Stomach (tissue), 8 donors: ENCODE measurements at regions not wholly inside any gene's neighbourhood (a gene's known extent, or its start where the extent isn't known, plus 50 kb on each side); places are given as distances from the start of the nearest gene placed in this dataset.
"Not testable (repeated sequence)": the region's sequence is repeated elsewhere in the genome, so short reads cannot be mapped to it uniquely, and the experiment has no call there.

ENCODE experiments used
- DNase-seq, 2 donors: peaks; one replicate each; pipeline versions ENCODE4 v3.0.0 to v3.0.0-alpha.2; 2013 to 2019
- H3K27ac ChIP-seq, 5 donors: fragments of 200-600 bp in 4 of 5; sonication (generic) in 4 of 5; one replicate each; pipeline ENCODE4 v1.5.1; 2013 to 2019; ENCODE audit warnings: mild to moderate bottlenecking in 1 of 5, moderate library complexity in 1 of 5
- H3K27me3 ChIP-seq, 3 donors: fragments of 200-600 bp; sonication (generic); one replicate each; pipeline ENCODE4 v1.5.1; 2017 to 2019; ENCODE audit warnings: mixed run types in 1 of 3
- H3K36me3 ChIP-seq, 4 donors: fragments of 200-600 bp; sonication (generic); 1 replicate in 3 of 4; 2 replicates in 1 of 4; pipeline ENCODE4 v1.5.1; 2016 to 2019
- H3K4me1 ChIP-seq, 4 donors: fragments of 200-600 bp; sonication (generic); one replicate each; pipeline ENCODE4 v1.5.1; 2016 to 2019
- H3K4me3 ChIP-seq, 4 donors: fragments of 200-600 bp; sonication (generic) in 3 of 4; one replicate each; pipeline ENCODE4 v1.5.1; 2016 to 2019; ENCODE audit warnings: mild to moderate bottlenecking in 1 of 4
- H3K9me3 ChIP-seq, 4 donors: fragments of 200-600 bp; sonication (generic); one replicate each; pipeline ENCODE4 v1.5.1; 2016 to 2019
- EP300 ChIP-seq: sonication (generic); formaldehyde crosslinking; IDR thresholded peaks from one replicate; pipeline ENCODE4 v1.6.1; 2017; ENCODE audit warnings: antibody characterized with exemption
- POLR2A ChIP-seq, 4 donors: fragments of 450-650 bp; IDR thresholded peaks; one replicate each; pipeline ENCODE4 v1.6.1; 2016; ENCODE audit warnings: antibody characterized with exemption in 4 of 4, control low read depth in 2 of 4, mild to moderate bottlenecking in 1 of 4, moderate library complexity in 1 of 4
- POLR2AphosphoS5 ChIP-seq, 3 donors: sonication (generic); formaldehyde crosslinking; IDR thresholded peaks; one replicate each; pipeline ENCODE4 v1.6.1; 2016; ENCODE audit warnings: antibody characterized with exemption in 3 of 3
- WGBS, 5 donors: extraction: QIAGEN DNeasy Blood & Tissue Kit in 3 of 5; methylation state at CpG; one replicate each; pipeline versions ENCODE4 v1.1.5 to v1.1.7; 2013 to 2018; 5-methylcytosine and 5-hydroxymethylcytosine counted together
- intact Hi-C: fragments of 100-400 bp; cut with DNase I; formaldehyde crosslinking; loops from one replicate; pipeline ENCODE4 v1.15.1; 2023; ENCODE audit warnings: low total_unique reads
- TF ChIP-seq, protein P1 (sequence below), 7 experiments: fragments of 450-650 bp in 4 of 7; fragments of 200-600 bp in 3 of 7; sonication (generic) in 3 of 7; IDR thresholded peaks; one replicate each; pipeline ENCODE4 v1.5.1; 2016 to 2019; ENCODE audit warnings: antibody characterized with exemption in 7 of 7, control low read depth in 2 of 7, mild to moderate bottlenecking in 1 of 7
- donor health status: healthy with polysubstance abuse.
- donor health status: Bipolar disorder and iron deficiency.
- donor health status: healthy.

GRCh38 chr2:123453772-123454171 lies 571.3 kb upstream of the CNTNAP5 start:
- Histone ChIP-seq H3K27ac (no peak overlapping the region), H3K4me1 (no peaks in the 10 kb centered on the region), H3K27me3 (no peaks in the 10 kb centered on the region), H3K36me3 (no peaks in the 10 kb centered on the region), H3K9me3 (no peaks in the 10 kb centered on the region), H3K4me3 (no peak overlapping the region)
- DNase-seq: no peak
- intact Hi-C loops: no loop called here
- TF ChIP-seq POLR2A (IDR thresholded peaks at IDR 0.05) (no peak), POLR2AphosphoS5 (IDR thresholded peaks at IDR 0.05) (no peak), EP300 (no peak)
- TF ChIP-seq, protein P1, sequence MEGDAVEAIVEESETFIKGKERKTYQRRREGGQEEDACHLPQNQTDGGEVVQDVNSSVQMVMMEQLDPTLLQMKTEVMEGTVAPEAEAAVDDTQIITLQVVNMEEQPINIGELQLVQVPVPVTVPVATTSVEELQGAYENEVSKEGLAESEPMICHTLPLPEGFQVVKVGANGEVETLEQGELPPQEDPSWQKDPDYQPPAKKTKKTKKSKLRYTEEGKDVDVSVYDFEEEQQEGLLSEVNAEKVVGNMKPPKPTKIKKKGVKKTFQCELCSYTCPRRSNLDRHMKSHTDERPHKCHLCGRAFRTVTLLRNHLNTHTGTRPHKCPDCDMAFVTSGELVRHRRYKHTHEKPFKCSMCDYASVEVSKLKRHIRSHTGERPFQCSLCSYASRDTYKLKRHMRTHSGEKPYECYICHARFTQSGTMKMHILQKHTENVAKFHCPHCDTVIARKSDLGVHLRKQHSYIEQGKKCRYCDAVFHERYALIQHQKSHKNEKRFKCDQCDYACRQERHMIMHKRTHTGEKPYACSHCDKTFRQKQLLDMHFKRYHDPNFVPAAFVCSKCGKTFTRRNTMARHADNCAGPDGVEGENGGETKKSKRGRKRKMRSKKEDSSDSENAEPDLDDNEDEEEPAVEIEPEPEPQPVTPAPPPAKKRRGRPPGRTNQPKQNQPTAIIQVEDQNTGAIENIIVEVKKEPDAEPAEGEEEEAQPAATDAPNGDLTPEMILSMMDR (IDR thresholded peaks at IDR 0.05): no peak
- WGBS, 5 donors: 68 to 82% (median 75%) methylated on average over 3 of the region's 3 CpGs

- H3K27me3 ChIP-seq, H3K36me3 ChIP-seq, DNase-seq, H3K4me3 ChIP-seq, H3K9me3 ChIP-seq, intact Hi-C loops, H3K27ac ChIP-seq, H3K4me1 ChIP-seq: not testable (repeated sequence)
- 86 to 91% (median 88%) methylated on average over 8 of the region's 8 CpGs for WGBS, 5 donors
Observed at GRCh38 chr2:123455234-123455633, 569.9 kb upstream of the CNTNAP5 start.

GRCh38 chr2:123456416-123456815 lies 568.7 kb upstream of the CNTNAP5 start:
- H3K27me3 ChIP-seq: no peaks in the 10 kb centered on the region
- intact Hi-C loops: no loop called here
- no peaks in the 10 kb centered on the region for H3K4me1 ChIP-seq

DNA sequence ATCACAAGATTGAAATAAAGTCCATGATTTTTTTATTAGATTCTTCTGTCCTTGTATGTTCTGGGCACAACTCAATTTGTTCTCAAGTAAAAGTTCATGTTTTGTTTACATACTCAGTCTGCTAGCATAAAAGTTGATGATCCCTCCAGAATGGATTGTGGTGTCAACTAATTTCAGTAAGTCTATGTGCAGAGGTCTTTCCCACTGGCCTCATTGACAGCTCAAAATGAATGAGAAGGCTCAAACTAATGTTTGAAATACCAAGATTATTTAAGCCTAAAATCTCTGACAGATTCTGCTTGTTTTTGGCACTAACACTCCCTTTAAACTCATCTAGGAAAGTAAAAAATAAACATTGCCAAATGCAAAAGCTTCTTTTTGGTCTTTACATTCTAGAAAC lies 561.2 kb upstream of the CNTNAP5 start:
- TF ChIP-seq EP300 (no peak), POLR2A (IDR thresholded peaks at IDR 0.05) (no peak), POLR2AphosphoS5 (IDR thresholded peaks at IDR 0.05) (no peak)
- TF ChIP-seq, protein P1 (IDR thresholded peaks at IDR 0.05): no peak
- Histone ChIP-seq H3K27me3 (no peaks in the 10 kb centered on the region), H3K4me3 (no peak overlapping the region)

More at GRCh38 chr2:123456416-123456815, 568.7 kb upstream of the CNTNAP5 start:
- Histone ChIP-seq H3K4me3 (no peak overlapping the region), H3K27ac (no peak overlapping the region), H3K9me3 (no peaks in the 10 kb centered on the region), H3K36me3 (no peaks in the 10 kb centered on the region)
- WGBS, 5 donors: 60 to 76% (median 65%) methylated on average over 2 of the region's 2 CpGs
- TF ChIP-seq, protein P1 (IDR thresholded peaks at IDR 0.05): no peak
- TF ChIP-seq POLR2AphosphoS5 (IDR thresholded peaks at IDR 0.05): no peak
- TF ChIP-seq EP300: no peak
- no peak for TF ChIP-seq POLR2A (IDR thresholded peaks at IDR 0.05)
- no peak for DNase-seq

GRCh38 chr2:123468071-123468470 lies 557.0 kb upstream of the CNTNAP5 start:
- WGBS, 5 donors: 0% methylated on average over 1 of the region's 1 CpG; no CpG with 5 or more reads in 1 of the 5 donors
- intact Hi-C loops: no loop called here
- TF ChIP-seq, protein P1 (IDR thresholded peaks at IDR 0.05): no peak
- TF ChIP-seq POLR2AphosphoS5 (IDR thresholded peaks at IDR 0.05): no peak
- TF ChIP-seq EP300: no peak
- no peak for TF ChIP-seq POLR2A (IDR thresholded peaks at IDR 0.05)
- Histone ChIP-seq H3K27me3 (no peaks in the 10 kb centered on the region), H3K9me3 (no peaks in the 10 kb centered on the region), H3K36me3 (no peaks in the 10 kb centered on the region), H3K27ac (no peak overlapping the region), H3K4me1 (no peaks in the 10 kb centered on the region), H3K4me3 (no peak overlapping the region)
- no peak for DNase-seq

More for the DNA sequence above, 561.2 kb upstream of the CNTNAP5 start:
- H3K9me3 ChIP-seq: no peaks in the 10 kb centered on the region
- DNase-seq: peak in 1 of 2 donors; percentile 2
- no peaks in the 10 kb centered on the region for H3K36me3 ChIP-seq
- intact Hi-C loops: no loop called here
- no peak overlapping the region for H3K27ac ChIP-seq
- no peaks in the 10 kb centered on the region for H3K4me1 ChIP-seq
